GM23338 (cell line): ENCODE measurements at regions not wholly inside any gene's neighbourhood (a gene's known extent, or its start where the extent isn't known, plus 50 kb on each side); places are given as distances from the start of the nearest gene placed in this dataset.

ENCODE experiments used
- ATAC-seq: fragments of 200-7000 bp; cut with Tn5 transposase; 3 replicates; pipeline ENCODE4 v1.9.1; 2020
- DNase-seq: peaks from one replicate; pipeline ENCODE4 v3.0.0-alpha.2; 2015; ENCODE audit warnings: low spot score
- H2AFZ ChIP-seq: fragments of 200-600 bp; sonication (generic); 2 replicates; pipeline ENCODE4 v1.8.0; 2016; ENCODE audit warnings: antibody characterized with exemption, mild to moderate bottlenecking, moderate library complexity
- H3F3A ChIP-seq: fragments of 200-600 bp; sonication (generic); replicated peaks from 2 replicates; pipeline ENCODE4 v1.8.0; 2017; ENCODE audit warnings: antibody characterized with exemption, mixed run types, low read depth
- H3K27ac ChIP-seq: fragments of 200-600 bp; sonication (generic); 2 replicates; pipeline ENCODE4 v1.6.1; 2016; ENCODE audit warnings: low read depth
- H3K27me3 ChIP-seq: fragments of 200-600 bp; sonication (generic); 2 replicates; pipeline ENCODE4 v1.8.0; 2016; ENCODE audit warnings: mild to moderate bottlenecking, mixed run types, moderate library complexity; ENCODE audit not compliant: insufficient read depth
- H3K36me3 ChIP-seq: fragments of 200-600 bp; sonication (generic); 2 replicates; pipeline ENCODE4 v1.8.0; 2016; ENCODE audit warnings: mild to moderate bottlenecking; ENCODE audit not compliant: insufficient read depth
- H3K4me1 ChIP-seq: fragments of 200-600 bp; sonication (generic); 2 replicates; pipeline ENCODE4 v1.8.0; 2016; ENCODE audit warnings: mild to moderate bottlenecking, moderate library complexity; ENCODE audit not compliant: insufficient read depth
- H3K4me2 ChIP-seq: fragments of 200-600 bp; sonication (generic); 2 replicates; pipeline ENCODE4 v1.7.1; 2017; ENCODE audit warnings: mixed run types
- H3K4me3 ChIP-seq: fragments of 200-600 bp; sonication (generic); 2 replicates; pipeline ENCODE4 v1.6.1; 2016; ENCODE audit warnings: mixed run types
- H3K79me2 ChIP-seq: fragments of 200-600 bp; sonication (generic); replicated peaks from 2 replicates; pipeline ENCODE4 v1.8.0; 2017; ENCODE audit warnings: mild to moderate bottlenecking; ENCODE audit not compliant: insufficient read depth
- H3K9me2 ChIP-seq: fragments of 200-600 bp; sonication (generic); 2 replicates; pipeline ENCODE4 v1.8.0; 2017; ENCODE audit not compliant: insufficient read depth
- H4K20me1 ChIP-seq: fragments of 200-600 bp; sonication (generic); replicated peaks from 2 replicates; pipeline ENCODE4 v1.8.0; 2017; ENCODE audit warnings: mild to moderate bottlenecking; ENCODE audit not compliant: insufficient read depth
- H3K27ac Mint-ChIP-seq: 2 replicates; pipeline ENCODE4 v1.8.0; 2020; ENCODE audit warnings: inconsistent platforms, mild to moderate bottlenecking, moderate library complexity, mixed read lengths
- H3K27me3 Mint-ChIP-seq: 3 replicates; pipeline ENCODE4 v1.8.0; 2022; ENCODE audit warnings: low read depth, mild to moderate bottlenecking, moderate library complexity, mixed read lengths, inconsistent platforms; ENCODE audit not compliant: insufficient read depth, poor library complexity
- H3K36me3 Mint-ChIP-seq: 3 replicates; pipeline ENCODE4 v1.8.0; 2021; ENCODE audit warnings: low read depth, mild to moderate bottlenecking, inconsistent platforms, moderate library complexity, mixed read lengths
- H3K4me1 Mint-ChIP-seq: 3 replicates; pipeline ENCODE4 v1.8.0; 2020; ENCODE audit warnings: mild to moderate bottlenecking, inconsistent platforms, mixed read lengths
- H3K4me3 Mint-ChIP-seq: 3 replicates; pipeline ENCODE4 v1.8.0; 2021; ENCODE audit warnings: moderate library complexity, mild to moderate bottlenecking, inconsistent platforms, mixed read lengths
- H3K9me3 Mint-ChIP-seq: 3 replicates; pipeline ENCODE4 v1.8.0; 2020; ENCODE audit warnings: moderate library complexity, mild to moderate bottlenecking, inconsistent platforms, mixed read lengths
- CREB1 ChIP-seq: fragments of 250-450 bp; sonication (Bioruptor Pico); IDR thresholded peaks from 2 replicates; pipeline ENCODE4 v1.5.0; 2020; ENCODE audit warnings: low read depth, mild to moderate bottlenecking, moderate library complexity
- CTCF ChIP-seq, 2 experiments: fragments of 200-600 bp in 1 of 2; sonication (generic) in 1 of 2; conservative IDR thresholded peaks; 2 replicates each; pipeline versions ENCODE4 v1.5.1 to v1.6.1; 2016 to 2017; ENCODE audit warnings: antibody characterized with exemption in 2 of 2, low read depth in 2 of 2, mild to moderate bottlenecking in 2 of 2, moderate library complexity in 1 of 2
- ETS1 ChIP-seq: IDR thresholded peaks from 2 replicates; pipeline ENCODE4 v1.6.1; 2016; ENCODE audit warnings: antibody characterized with exemption
- EZH2 ChIP-seq: fragments of 200-600 bp; sonication (generic); IDR thresholded peaks from one replicate; pipeline ENCODE4 v1.8.0; 2017; ENCODE audit warnings: antibody characterized with exemption, mild to moderate bottlenecking, low read depth; ENCODE audit not compliant: unreplicated experiment
- NANOG ChIP-seq: IDR thresholded peaks from 2 replicates; pipeline ENCODE4 v1.6.1; 2016; ENCODE audit warnings: antibody characterized with exemption, borderline replicate concordance
- POLR2AphosphoS5 ChIP-seq: IDR thresholded peaks from 2 replicates; pipeline ENCODE4 v1.6.1; 2016; ENCODE audit warnings: antibody characterized with exemption, low read depth
- REST ChIP-seq: IDR thresholded peaks from one replicate; pipeline ENCODE4 v1.6.1; 2018; ENCODE audit warnings: antibody characterized with exemption; ENCODE audit not compliant: unreplicated experiment
- STAT1 ChIP-seq: IDR thresholded peaks from one replicate; pipeline ENCODE4 v1.6.1; 2016; ENCODE audit warnings: antibody characterized with exemption; ENCODE audit not compliant: unreplicated experiment
- ZNF114 ChIP-seq: fragments of 250-450 bp; sonication (Bioruptor Pico); IDR thresholded peaks from 2 replicates; pipeline ENCODE4 v1.5.0; 2020; ENCODE audit warnings: mild to moderate bottlenecking, moderate library complexity
- ZNF331 ChIP-seq: fragments of 250-450 bp; sonication (Bioruptor Pico); IDR thresholded peaks from 2 replicates; pipeline ENCODE4 v1.5.0; 2020; ENCODE audit warnings: low read depth, mild to moderate bottlenecking, moderate library complexity

- Histone ChIP-seq H3K4me1 (no peaks in the 10 kb centered on the region), H3K79me2 (no peaks in the 10 kb centered on the region), H3K27ac (no peak overlapping the region), H3F3A (no peaks in the 10 kb centered on the region), H3K27me3 (no peaks in the 10 kb centered on the region), H3K4me2 (no peak overlapping the region), H4K20me1 (no peaks in the 10 kb centered on the region), H2AFZ (no peak overlapping the region), H3K4me3 (no peak overlapping the region), H3K36me3 (no peaks in the 10 kb centered on the region), H3K9me2 (peaks cover 16% of the 10 kb centered on the region; the same call in 1 of the 2 replicates)
- DNase-seq = no peak
- Mint-ChIP-seq H3K4me1 (peaks cover 11% of the 10 kb centered on the region), H3K36me3 (no peaks in the 10 kb centered on the region), H3K9me3 (no peaks in the 10 kb centered on the region), H3K4me3 (no peak overlapping the region), H3K27me3 (no peaks in the 10 kb centered on the region), H3K27ac (no peak overlapping the region)
- TF ChIP-seq NANOG (no peak), CTCF (conservative IDR thresholded peaks at IDR 0.05; ENCODE audit: low read depth in 2 of 2) (no peak), POLR2AphosphoS5 (no peak), REST (no peak), EZH2 (no peak), ZNF114 (CRISPR knock-in tag) (no peak), STAT1 (no peak), ETS1 (no peak)
- no peak for ATAC-seq
These were observed 147.3 kb downstream of the PFKFB3 start for GRCh38 chr10:6349846-6350535.

- H3K27ac Mint-ChIP-seq = no peak overlapping the region
- Histone ChIP-seq H3K4me2 (no peak overlapping the region), H2AFZ (no peak overlapping the region), H3K27ac (no peak overlapping the region), H3K4me3 (no peak overlapping the region), H3K36me3 (no peaks in the 10 kb centered on the region), H3K27me3 (no peaks in the 10 kb centered on the region), H3K79me2 (no peaks in the 10 kb centered on the region), H3K9me2 (peaks cover 15% of the 10 kb centered on the region; the same call in 1 of the 2 replicates), H3F3A (no peaks in the 10 kb centered on the region), H4K20me1 (no peaks in the 10 kb centered on the region), H3K4me1 (no peaks in the 10 kb centered on the region)
- no peak overlapping the region for H3K4me3 Mint-ChIP-seq
- H3K9me3 Mint-ChIP-seq = peaks cover 5% of the 10 kb centered on the region
- H3K27me3 Mint-ChIP-seq = no peaks in the 10 kb centered on the region
- no peak for DNase-seq
- peaks cover 11% of the 10 kb centered on the region for H3K4me1 Mint-ChIP-seq
- no peak for ATAC-seq
- TF ChIP-seq ZNF331 = no peak
- no peak for TF ChIP-seq ZNF114 (CRISPR knock-in tag)
- TF ChIP-seq CREB1 (CRISPR knock-in tag) = no peak
- H3K36me3 Mint-ChIP-seq = no peaks in the 10 kb centered on the region
These were observed 147.9 kb downstream of the PFKFB3 start for GRCh38 chr10:6350609-6351008.
